GM18861 (cell line): ENCODE measurements at regions not wholly inside any gene's neighbourhood (a gene's known extent, or its start where the extent isn't known, plus 50 kb on each side); places are given as distances from the start of the nearest gene placed in this dataset.
A peak's percentile ranks its signal among the peaks of the same experiment; 100 is the strongest.
"Not testable (repeated sequence)": the region's sequence is repeated elsewhere in the genome, so short reads cannot be mapped to it uniquely, and the experiment has no call there.

Experiments
- ATAC-seq: cut with Tn5 transposase; IDR thresholded peaks from one replicate; pipeline ENCODE4 v1.9.1; 2021; ENCODE audit not compliant: unreplicated experiment

GRCh38 chr6:166705069-166705468 lies 78.0 kb upstream of the RPS6KA2 start:
- no peak for ATAC-seq

GRCh38 chr6:166704171-166704570 lies 77.1 kb upstream of the RPS6KA2 start:
- no peak for ATAC-seq

GRCh38 chr6:166703149-166703710 lies 76.2 kb upstream of the RPS6KA2 start:
- no peak for ATAC-seq

GRCh38 chr6:166701424-166701823 lies 74.4 kb upstream of the RPS6KA2 start:
- ATAC-seq, result not testable (repeated sequence)

- not testable (repeated sequence) for ATAC-seq
These were observed 73.8 kb upstream of the RPS6KA2 start for GRCh38 chr6:166700871-166701270.

- ATAC-seq, result peak; percentile 43
These were observed 70.1 kb upstream of the RPS6KA2 start for GRCh38 chr6:166697113-166697512.

- no peak for ATAC-seq
These were observed 66.8 kb upstream of the RPS6KA2 start for GRCh38 chr6:166693880-166694279.

GRCh38 chr6:166692723-166693302 lies 65.8 kb upstream of the RPS6KA2 start:
- no peak for ATAC-seq

- ATAC-seq, result no peak
These were observed 64.7 kb upstream of the RPS6KA2 start for GRCh38 chr6:166691746-166692145.

- no peak for ATAC-seq
These were observed 64.1 kb upstream of the RPS6KA2 start for GRCh38 chr6:166691199-166691598.

- no peak for ATAC-seq
These were observed 62.6 kb upstream of the RPS6KA2 start for GRCh38 chr6:166689687-166690086.

GRCh38 chr6:166688901-166689300 lies 61.9 kb upstream of the RPS6KA2 start:
- no peak for ATAC-seq

- ATAC-seq, result no peak
These were observed 60.8 kb upstream of the RPS6KA2 start for GRCh38 chr6:166687879-166688205.

GRCh38 chr6:166687070-166687878 lies 60.2 kb upstream of the RPS6KA2 start:
- ATAC-seq, result no peak

- no peak for ATAC-seq
These were observed 59.3 kb upstream of the RPS6KA2 start for GRCh38 chr6:166686317-166686716.

GRCh38 chr6:166684866-166685265 lies 57.8 kb upstream of the RPS6KA2 start:
- ATAC-seq, result no peak

GRCh38 chr6:166684170-166684569 lies 57.1 kb upstream of the RPS6KA2 start:
- no peak for ATAC-seq

GRCh38 chr6:166683477-166683876 lies 56.4 kb upstream of the RPS6KA2 start:
- ATAC-seq, result no peak

- no peak for ATAC-seq
These were observed 52.5 kb upstream of the RPS6KA2 start for GRCh38 chr6:166679566-166679965.

GRCh38 chr6:166678426-166678825 lies 51.4 kb upstream of the RPS6KA2 start:
- ATAC-seq, result no peak

- no peak for ATAC-seq
These were observed 50.9 kb upstream of the RPS6KA2 start for GRCh38 chr6:166677941-166678340.
